GM18907 (cell line): ENCODE measurements at regions not wholly inside any gene's neighbourhood (a gene's known extent, or its start where the extent isn't known, plus 50 kb on each side); places are given as distances from the start of the nearest gene placed in this dataset.

ENCODE experiments used
- ATAC-seq: cut with Tn5 transposase; IDR thresholded peaks from one replicate; pipeline ENCODE4 v1.9.1; 2021; ENCODE audit warnings: mild to moderate bottlenecking, moderate library complexity; ENCODE audit not compliant: unreplicated experiment

DNA sequence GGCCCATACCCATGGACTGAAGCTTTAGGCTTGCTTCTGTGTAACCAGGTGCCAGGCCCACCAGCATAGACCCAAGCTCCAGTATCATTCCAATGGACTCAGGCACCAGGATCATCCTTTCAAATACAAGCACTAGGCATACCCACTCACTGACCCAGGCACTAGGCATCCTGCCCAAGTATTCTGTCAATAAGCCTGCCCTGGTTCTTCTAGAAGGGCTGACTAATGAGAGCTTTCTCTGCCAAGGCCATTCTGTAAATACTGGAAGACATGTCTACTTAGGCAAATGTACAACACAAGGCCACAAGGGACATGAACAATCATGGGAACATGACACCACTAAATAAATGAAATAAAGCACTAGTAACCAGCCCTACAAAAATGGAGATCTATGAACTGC is 352.2 kb downstream of the FSCB start:
- ATAC-seq = no peak

DNA sequence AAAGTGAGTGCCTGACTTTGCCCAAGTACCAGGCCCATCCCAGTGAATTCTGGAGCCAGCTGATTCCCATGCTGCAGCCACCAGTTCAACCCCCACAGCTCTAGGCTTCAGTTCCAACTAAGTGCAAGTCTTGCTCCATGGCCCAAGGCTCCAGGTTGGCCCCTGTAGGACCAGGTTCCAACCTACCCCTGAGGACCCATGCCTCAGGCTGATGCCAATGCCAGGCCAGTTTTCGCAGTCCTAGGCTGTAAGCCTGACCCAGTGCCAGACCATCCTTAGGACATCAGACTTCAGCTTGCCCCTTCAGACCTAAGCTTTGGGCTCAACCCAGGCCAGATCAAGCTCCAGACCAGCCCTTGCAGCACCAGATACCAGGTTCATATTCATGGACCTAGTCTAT is 352.6 kb downstream of the FSCB start:
- no peak for ATAC-seq

DNA sequence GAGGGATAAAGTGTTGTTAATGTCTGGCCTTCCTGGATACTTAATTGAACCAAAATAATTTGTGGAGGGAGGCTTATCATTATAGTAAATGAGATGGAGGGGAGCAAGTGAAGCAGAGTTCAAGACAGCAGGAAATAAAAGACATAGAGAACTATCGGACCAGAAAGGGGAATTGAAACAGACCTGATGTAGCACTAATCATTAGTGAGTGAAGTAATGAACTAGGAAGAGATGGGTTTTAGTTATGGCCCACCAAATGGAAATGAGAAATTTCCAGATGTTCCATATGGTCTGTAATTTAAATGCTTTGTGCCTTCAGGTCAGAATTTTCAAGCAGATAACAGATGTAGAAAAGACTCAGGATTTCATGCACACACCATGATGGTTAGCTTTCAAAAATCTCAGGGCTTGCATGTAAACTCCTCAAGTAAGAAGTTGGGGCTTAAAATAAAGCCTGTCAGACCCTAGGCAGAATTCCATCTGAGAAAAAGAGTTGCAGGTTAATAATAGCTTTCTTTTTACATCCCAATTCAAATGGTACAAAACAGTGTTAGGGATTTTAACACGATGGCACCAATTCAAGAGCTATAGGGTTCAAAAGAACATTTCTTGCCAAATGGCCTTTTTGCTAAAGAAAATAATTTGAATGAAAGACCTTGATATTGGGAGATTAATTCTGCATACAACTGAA is 355.8 kb downstream of the FSCB start:
- no peak for ATAC-seq

DNA sequence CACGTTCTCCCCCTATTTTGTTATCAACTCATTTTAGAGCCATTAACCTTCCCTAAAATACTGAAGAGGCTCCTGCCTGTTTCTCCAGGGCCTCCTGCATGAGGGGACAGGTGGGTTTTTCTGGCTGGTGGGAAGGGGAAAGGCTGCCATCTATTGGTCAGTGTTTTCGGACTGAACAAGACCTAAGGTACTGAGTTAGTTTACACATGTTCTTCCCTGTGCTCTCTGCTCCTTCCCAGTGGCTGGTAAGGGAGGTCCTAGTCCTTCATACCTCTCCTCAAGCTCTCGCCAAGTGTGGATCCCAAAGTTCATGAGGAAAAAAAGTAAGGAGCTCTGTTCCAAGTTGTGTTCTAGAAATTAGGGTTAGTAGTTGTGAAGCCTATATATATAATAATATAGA is 357.5 kb downstream of the FSCB start:
- ATAC-seq = no peak

DNA sequence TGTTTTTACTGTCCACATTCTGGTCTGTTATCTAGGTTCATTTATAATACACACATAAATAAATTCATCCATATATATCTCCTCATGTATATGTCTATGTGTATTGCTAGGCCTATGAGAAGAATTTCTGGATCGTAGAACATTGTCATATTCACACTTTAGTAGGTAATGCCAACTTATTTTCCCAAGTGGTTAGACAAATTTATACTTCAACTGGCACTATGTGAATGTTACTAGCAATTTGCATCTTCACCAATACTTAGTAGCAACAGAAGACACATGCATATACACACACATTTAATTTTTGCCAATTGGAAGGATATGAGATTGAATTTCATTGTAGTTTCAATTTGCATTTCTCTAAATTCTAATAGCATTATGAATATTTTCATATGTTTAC is 365.1 kb downstream of the FSCB start:
- ATAC-seq = no peak

DNA sequence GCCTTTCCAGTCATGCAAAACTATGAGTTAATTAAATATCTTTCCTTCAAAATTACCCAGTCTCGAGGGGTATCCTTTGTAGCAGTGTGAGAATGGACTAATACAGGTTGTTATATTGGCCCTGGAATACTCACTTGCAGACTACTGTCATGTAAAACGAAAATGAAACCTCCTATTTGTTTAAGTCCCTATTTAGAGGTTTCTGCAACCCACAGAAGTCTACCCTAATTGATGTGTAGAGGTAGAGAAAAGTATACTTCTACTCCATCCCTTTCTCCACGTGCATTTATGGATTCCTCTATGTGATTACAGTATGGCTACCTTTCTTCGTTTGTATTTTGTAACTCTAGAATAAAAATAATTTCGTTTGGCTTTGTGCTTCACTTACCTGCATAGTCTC is 371.1 kb downstream of the FSCB start:
- ATAC-seq = no peak

DNA sequence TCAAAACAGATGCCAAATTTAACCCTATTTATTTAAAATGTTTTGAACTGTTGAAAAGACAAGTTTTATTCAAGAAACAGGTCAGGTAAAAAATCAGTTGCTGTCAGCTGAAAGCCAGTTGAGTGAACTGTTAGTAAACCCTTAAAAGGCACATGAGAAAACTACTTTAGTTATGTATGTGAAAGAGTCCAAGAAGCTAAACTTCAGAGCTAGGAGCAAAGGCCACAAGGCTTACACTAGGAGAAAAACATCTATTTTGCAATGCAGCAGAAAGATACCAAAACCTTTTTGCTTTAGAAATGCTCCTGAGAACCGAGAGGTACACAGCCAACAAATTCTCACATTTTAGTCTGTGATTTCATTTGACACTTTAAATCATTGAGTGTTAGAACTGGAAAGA is 375.2 kb downstream of the FSCB start:
- ATAC-seq = no peak

DNA sequence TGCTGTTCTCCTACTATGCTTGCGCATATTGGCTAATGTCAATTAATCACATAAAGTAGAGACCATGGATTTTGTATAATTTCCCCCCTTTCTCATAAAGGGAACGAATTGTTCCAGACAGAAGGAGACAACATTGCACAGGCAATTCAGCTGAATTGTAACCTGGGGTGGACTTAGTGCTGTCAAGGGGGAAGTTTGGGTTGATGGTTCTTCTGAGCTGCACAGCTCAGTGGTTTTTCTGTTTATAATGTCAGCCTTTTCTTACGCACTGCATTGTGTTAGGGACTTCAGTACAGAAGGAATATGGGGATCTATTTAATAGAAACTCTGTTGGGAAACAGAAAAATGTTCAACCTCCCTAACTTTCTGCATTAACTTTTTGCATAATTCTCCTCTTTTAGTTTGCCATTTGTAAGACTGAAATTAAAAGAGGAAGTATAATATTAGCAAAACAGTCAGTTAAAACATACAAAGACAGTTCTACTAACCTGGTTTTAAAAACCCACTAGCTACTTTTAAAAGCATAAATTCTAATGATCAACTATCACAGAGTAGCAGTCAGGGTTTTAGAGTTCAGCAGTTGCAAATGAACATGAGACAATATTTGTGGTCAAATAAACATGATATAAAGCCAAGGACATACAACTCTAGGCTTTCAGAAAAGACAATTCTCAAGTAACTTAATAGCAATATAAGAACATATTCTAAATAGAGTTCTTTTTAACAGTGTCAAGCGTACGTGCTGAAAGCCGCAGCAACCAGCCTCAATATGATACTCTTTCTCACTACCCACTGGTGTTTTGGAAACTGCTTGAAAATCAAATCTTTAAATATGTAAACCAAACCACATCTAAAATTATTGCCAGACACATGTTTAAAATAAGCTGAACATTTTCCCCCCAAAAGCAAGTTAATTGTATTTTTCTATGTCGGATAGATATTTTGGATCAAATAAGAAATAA is 393.0 kb downstream of the FSCB start:
- no peak for ATAC-seq

DNA sequence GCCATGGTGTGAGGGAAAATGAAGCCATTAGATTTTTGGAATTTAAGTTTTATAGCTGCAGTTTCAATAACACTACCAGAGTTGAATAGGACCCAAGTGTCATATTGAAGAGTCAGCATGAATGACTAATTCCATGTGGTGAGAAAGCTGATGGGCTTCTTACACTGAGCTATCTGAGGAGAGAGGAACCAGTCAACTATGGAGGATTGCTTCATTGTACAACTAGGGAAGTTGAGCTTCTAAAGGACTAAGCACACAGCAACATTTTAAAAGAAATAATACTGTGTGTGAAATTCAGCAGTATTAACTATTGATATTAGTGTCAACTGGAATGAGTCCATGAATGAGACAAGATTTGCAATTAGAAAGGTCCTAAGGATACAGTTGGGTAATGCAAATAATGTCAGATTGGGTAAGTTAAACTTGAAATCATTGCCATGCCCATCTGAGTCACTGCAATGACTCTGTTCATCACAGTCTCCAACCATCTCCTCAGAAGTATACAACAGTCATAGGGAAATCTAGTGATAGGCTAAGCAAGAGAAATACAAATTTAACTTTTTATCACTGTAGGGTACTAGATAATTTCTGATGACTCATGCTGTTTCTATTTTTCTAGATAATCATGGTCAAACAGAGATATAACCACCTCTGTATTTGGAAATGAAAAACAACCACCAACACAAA is 394.2 kb downstream of the FSCB start:
- ATAC-seq = no peak

DNA sequence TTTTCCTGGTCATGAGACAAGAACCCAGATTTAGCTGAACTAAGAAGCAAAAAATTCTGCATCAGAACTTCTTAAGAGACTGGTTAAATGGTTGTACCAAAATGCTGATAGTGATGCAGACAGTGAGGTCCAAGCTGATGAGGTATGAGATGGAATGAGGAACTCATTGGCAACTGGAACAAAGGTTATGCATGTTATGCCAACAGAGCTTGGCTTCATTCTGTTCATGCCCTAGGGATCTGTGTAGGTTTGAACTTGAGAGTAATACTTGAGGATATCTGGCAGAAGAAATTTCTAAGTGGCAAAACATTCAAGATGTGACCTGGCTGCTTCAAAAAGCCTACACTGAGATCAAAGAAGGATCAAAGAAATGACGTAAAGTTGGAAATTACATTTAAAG is 398.0 kb downstream of the FSCB start:
- no peak for ATAC-seq

DNA sequence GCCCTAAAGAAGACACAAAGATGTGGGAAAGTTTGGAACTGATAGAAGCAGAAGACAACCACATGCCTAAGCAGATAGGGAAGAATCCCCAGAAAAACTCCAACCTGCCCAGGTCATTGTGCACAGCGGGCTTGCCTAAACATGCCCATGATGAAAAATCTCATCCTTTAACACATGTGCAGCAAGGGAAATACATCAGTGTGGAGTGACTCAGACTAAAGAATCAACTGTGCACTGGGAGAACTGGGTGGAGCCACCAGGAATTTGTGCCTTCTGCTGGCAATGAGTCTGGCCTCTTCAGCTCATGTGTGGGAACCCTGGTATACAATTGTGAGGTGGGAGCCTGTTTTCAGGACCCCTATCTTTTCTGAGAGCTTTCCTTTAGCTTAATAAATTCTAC is 398.5 kb downstream of the FSCB start:
- no peak for ATAC-seq

DNA sequence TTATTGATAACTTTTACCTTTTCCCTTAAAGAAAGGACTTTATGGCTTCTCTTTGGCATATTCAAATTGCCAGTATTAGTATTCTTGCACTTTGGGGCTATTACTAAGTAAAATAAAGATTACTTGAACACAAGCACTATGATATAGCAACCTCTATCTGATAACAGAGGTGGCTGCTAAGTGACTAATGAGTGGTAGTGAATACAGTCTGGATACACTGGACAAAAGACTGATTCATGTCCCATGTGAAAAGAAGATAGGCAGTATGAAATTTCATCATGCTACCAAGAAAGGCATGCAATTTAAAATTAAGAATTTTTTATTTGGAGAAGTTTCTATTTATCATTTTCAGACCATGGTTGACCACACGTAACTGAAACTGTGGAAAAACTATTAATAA is 399.9 kb downstream of the FSCB start:
- ATAC-seq = no peak

DNA sequence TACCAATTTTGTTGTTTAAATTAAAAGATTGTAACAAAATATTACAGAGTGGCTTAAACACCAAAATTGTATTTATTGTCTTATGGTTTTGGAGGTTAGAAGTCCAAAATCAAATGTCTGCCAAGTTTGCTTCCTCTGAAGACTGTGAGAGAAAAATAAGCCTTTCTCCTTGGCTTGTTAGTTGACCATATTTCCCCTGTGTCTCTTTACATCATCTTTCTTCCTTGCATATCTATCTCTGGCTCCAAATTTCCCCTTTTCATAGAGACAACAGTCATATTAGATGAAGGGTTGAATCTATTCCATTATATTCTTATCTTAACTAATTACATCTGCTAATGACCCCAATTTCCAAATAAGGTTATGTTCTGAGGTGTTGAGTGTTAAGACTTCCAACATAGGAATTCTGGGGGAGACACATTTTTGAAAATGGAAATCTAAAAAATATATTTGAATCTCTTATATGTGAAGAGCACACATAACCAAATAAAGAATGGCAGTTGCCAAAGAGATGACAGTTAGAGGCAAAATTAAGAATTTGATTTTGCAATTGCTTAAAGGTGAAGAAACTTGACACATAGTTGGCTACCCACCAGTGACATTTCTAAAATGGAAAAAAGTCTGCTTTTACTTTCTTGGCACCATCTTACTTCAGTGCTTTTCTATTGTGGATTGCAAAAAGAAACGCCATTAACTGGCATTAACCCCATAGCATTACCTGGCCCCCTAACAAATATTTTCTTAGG is 407.2 kb downstream of the FSCB start:
- no peak for ATAC-seq

DNA sequence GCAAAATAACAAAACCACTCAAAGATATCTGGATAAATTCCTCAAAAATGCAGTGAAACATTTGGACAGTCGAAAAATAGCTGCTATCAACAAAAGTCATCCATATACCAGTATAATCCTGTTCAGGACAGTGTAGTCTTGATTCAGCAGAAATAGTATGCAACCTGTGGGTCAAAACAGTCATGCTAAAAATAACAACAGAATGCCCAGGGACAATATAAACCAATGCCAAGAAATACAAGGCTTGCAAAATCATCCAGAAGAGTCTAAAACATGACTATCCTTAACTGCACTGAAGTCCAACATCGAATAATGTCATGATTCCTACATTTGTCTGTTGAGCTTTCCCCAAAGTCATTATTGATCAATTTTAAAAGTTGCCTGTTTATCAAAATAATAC is 425.9 kb downstream of the FSCB start:
- ATAC-seq = no peak

DNA sequence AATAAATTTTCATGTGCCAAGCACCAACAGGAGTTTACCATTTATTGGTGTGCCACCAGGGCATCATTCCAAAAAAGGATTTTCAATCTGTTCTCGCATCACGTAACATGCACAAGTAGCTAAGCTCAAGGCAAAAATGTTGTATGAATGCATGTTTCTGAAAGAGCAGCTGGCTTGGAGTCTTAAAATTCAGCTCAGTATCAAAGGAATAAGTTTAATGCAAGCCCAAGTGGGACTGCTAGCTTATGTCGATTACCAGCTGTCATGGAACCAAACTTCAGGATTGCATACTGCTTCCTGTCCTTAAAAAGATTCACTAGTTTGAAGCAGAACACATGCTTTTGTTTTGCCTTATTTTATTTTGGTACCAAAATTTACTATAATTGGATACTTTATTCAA is 437.0 kb downstream of the FSCB start:
- no peak for ATAC-seq

DNA sequence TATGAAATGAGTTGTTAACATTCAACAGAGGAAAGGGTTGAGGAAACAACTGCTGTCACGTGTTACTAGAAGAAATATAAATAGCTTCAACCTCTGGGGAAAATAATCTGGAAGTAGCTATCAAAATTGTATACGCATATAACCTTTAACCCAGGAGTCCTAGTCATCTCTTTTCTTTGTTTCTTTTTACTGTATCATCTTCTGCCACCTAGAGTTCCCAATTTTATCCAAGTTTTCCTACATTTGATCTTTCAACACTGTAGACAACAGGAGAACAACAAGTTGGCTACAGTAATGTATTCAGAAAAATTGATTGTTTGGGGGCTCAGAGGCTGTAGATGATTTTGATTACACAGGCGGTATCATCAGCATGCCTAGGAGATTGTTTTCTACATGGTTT is 453.7 kb downstream of the FSCB start:
- ATAC-seq = no peak

DNA sequence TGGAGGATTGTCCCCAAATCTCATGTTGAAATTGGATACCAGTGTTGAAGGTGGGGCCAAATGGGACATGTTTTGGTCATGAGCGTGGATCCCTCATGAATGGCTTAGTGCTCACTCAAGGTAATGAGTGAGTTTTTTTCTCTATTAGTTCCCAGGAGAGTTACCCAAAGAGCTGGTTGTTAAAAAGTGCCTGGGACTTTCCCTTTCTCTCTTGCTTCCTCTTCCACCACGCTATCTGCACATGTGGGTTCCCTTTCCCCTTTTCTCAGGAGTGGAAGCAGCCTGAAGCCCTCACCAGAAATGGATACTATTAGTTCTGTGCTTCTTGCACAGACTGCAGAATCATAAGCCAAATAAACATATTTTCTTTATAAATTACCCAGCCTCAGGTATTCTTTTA is 465.4 kb downstream of the FSCB start:
- no peak for ATAC-seq

DNA sequence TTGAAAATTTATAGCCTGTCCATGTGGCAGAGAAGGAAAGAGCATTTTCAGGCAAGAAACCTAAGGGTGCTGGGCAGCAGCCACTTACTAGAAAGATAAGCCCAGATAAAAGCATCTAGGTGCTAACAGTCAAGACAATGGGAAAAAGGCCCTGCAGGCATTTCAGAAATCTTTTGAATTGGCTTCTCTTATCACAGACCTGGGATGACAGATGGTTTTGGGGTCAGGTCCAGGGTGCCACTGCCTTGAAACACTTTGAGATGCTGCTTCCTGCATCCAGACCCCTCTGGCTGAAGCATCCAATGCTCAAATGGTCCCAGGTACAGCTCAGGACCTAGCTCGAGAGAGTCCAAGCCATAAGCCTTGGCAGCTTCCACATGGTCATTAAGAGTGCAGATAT is 466.5 kb downstream of the FSCB start:
- ATAC-seq = no peak

DNA sequence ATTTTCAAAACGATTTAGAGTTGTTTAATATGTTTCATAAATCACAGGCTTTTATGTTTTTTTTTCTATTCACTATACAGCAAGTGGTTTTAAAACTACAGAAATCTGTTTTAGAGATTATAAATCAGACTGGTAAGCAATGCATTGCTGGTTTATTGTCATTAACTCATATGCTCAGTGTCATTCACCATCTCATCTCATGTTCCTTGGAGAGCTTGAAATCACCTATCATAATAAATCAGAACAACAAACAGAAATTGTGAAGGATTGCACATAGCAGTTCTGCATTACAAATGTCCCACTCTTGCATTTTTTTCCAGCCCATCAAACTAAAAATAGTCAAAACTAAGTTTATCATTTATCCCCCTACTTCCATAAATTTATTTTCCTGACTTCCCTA is 470.8 kb downstream of the FSCB start:
- ATAC-seq = no peak

DNA sequence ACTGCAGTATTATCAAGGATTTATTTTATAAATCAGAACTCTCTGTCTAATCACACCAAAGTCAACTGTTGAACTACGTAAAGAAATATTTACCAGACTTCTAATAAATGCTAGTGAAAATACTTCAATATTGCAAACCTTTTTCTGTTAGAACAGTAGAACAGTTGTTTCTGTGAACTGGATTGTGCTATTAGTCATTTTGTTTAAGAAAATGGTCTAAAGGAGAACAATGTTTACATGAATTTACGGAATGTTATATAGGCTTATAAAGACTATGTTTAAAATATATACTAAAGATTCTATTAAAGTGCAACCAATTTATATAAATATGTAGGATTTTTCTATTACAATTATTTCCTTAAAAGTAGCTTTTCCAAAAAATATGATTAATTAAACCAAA is 471.4 kb downstream of the FSCB start:
- ATAC-seq = no peak

DNA sequence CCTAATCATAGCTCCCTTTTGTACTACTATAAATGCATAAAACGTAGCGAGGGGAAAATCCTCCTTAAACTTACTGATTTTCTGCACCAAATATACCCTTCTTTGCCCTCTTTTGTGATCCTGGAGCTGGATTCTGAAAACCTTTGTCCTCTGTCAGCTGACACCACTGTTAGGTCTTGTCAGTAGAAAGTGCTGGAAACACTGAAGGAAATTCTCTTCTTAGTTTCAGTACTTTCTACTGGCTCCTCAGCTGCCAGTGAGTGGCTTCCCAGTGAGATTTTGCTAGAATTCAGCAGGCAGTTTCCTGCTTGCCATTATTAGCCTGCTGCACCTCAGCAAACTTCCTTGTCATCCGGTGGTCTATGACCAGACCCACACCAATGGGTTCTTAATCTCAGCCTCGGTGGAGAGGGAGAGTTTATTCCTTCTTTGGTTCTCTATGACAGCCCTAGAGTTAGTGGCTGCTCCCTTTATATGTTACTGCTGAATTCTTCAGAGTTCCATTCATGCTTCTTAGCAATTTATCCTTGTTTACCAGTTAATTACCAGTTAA is 476.2 kb downstream of the FSCB start:
- ATAC-seq = no peak
